Retinal pigment epithelial cell (primary cell): ENCODE measurements at regions not wholly inside any gene's neighbourhood (a gene's known extent, or its start where the extent isn't known, plus 50 kb on each side); places are given as distances from the start of the nearest gene placed in this dataset.

Experiments
- DNase-seq: peaks from one replicate; pipeline ENCODE4 v3.0.0-alpha.2; 2010; ENCODE audit warnings: low read depth
- H3K4me3 ChIP-seq: 2 replicates; pipeline ENCODE4 v1.5.1; 2011; ENCODE audit warnings: mild to moderate bottlenecking, low read length, control low read depth, moderate library complexity
- CTCF ChIP-seq: conservative IDR thresholded peaks from 2 replicates; pipeline ENCODE4 v1.5.1; 2011; ENCODE audit warnings: low read depth, low read length, control low read depth, inconsistent platforms

- DNase-seq: no peak
- no peak for TF ChIP-seq CTCF
These were observed 51.1 kb upstream of the NHSL1 start for GRCh38 chr6:138550346-138550767.

DNA sequence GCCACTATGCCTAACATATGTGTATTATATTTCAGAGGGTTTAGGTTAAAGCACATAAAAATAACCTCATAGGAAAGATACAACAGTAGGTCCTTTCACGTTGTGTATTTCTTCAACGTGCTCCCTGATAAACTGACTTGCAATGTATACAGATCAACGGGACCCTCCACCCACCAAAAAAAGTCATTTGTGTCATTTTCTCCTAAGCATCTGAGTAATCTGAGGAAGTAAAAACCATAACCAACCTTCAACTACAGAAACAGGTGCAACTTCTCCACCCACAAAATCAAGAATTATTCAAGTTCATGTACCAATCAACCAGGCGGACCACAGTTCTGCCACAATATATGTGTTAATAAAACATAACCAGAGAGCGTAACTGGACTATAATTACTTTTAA, 54.9 kb upstream of the NHSL1 start:
- H3K4me3 ChIP-seq: no peak overlapping the region
- no peak for TF ChIP-seq CTCF
- no peak for DNase-seq

More at GRCh38 chr6:138550346-138550767, 51.1 kb upstream of the NHSL1 start:
- no peak overlapping the region for H3K4me3 ChIP-seq

DNA sequence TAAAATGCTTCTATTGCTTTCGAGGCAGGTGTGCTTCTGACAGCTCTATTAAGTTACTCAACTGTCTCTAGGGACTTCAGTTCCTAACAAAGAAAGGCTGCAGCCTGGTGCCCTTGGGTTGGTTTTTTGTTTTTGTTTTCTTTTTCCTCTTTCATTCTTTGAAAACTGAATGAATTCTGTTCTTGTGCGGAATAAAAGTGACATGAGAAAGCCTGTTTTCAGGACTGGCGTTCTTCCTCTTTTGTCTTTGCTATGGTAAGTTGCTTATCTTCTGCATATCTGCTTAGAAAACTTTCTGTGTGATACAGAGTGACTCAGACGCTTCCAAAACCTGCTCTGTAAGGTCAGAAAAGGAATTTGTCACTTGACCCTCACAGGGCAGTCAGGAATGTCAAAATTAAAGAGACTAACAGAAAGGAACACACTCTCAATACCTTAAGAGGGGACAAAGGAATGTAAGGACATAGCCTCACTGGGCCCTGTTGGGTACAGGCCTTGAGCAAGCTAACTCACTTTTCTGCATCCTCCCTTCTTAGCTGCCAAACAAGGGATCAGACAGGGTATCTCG, 56.2 kb upstream of the NHSL1 start:
- DNase-seq: no peak
- TF ChIP-seq CTCF: no peak
- no peak overlapping the region for H3K4me3 ChIP-seq

DNA sequence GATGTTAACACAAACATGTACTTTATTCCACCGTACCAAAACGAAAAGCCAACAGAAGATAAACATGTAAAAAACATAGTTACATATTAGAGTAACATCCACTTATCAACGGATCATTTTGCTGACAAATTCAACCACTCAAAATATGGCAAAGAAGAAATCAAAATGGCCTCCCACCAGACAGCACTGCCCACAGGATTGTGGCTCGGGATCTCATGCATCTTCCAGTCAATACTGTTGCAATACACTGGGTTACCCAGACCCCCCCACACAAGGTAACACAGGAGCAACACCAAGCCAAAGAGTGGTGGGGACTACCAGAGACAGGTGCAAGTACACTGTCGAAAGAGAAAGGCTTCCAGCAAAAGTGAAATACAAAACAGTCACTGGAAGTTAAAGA, 57.9 kb upstream of the NHSL1 start:
- TF ChIP-seq CTCF: no peak
- DNase-seq: no peak
- H3K4me3 ChIP-seq: no peak overlapping the region

DNA sequence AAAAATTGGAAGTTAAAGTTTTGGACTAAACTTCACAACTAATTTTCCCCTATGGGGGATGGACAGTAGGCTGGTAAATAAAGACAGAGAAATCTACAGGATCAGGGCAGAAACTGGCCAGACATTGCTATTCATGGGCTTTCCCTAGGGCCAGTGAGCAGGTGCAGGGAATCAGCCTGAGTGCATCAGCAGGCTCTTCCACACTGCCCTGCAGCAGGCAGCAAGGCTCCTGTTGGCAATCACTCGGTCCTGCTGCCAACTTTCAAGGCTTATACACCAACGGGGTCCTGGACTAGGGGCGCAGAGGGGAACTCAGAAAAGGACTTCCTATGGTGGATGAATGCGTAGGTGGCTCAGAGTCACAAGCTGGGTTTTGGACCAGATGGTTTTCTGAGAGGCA, 59.8 kb upstream of the NHSL1 start:
- TF ChIP-seq CTCF: no peak
- DNase-seq: no peak

DNA sequence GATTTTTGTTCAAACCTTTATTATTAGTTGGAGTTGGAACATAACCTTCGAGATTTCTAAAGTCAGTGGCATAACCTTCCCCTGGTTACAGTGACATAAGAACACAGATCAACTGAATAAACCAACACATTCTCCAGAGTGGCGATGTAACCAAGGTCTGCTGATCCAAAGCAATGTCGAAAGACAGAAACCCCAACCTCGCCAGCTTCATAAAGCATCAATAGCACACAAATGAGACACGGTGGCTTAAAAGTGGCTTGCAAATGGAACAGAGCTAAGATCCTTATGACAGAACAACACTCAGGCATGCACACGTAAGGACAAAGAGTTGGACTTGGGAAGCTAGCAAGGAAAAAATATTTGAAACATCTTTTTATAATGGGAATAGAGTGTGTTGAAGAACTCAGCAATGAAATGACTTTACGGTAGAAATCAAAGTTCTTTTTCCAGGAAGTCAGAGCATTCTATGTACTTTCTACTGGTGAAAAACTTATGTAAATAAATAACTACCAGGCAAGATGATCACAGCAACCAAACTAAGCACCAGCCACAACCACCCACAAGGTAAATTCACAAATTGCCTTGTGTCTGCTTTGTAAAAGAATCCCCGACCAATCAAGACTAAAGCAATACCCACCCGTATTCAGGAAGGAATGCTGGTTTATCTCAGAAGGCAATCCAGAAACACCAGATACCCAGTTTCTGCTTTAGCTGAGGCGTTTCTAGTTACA, 61.0 kb upstream of the NHSL1 start:
- no peak for TF ChIP-seq CTCF
- no peak for DNase-seq
- no peak overlapping the region for H3K4me3 ChIP-seq

More for the DNA sequence above, 59.8 kb upstream of the NHSL1 start:
- H3K4me3 ChIP-seq: no peak overlapping the region

DNA sequence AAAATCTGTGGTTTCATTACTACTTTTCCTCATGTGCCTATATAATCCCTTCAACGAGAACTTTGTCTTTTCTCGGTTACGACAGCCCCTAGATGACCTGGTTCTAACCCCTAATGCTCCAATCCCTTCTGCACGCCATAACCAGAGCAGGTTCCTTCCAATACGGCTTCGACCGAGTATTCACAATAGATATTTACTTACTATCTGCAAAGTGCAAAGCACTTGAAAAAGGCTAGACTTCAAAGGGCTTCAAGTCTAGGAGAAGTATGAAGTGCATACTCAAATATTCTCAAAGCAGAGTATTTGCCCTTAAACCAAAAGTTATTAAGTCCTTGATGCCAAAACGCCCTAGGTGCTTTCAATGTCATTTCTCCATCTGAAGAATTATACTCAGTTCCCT, 63.4 kb upstream of the NHSL1 start:
- no peak for TF ChIP-seq CTCF
- no peak for DNase-seq
- H3K4me3 ChIP-seq: no peak overlapping the region
